ENCODE measurements at regions not wholly inside any gene's neighbourhood (a gene's known extent, or its start where the extent isn't known, plus 50 kb on each side); places are given as distances from the start of the nearest gene placed in this dataset.
"Not testable (repeated sequence)": the region's sequence is repeated elsewhere in the genome, so short reads cannot be mapped to it uniquely, and the experiment has no call there.

DNA sequence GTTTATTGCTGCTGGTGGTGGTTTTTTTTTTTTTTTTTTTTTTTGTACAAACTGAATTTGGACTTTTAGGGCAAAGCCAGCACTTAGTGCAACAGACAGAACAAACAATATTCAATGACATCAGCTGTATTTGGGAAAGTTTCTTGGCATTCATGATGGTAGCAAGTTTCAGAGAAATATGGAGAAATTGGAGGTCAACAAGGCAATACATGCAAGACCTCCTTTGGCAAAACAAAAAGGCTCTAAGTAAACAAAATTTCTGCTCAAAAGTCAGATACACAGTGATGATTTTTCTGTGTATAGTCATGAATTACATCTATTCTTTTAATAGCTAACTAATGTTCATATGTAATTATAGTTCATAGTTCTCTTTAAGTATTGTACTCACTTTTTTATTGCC, 612.5 kb upstream of the LUZP2 start:
- Histone ChIP-seq H3K27ac (ENCODE audit: low read length) (no peak overlapping the region), H3K9me3 (ENCODE audit: control insufficient read depth in 2 of 2, low read length in 2 of 2) (no peaks in the 10 kb centered on the region), H3K9ac (ENCODE audit: low read length in 2 of 2) (no peak overlapping the region), H3K36me3 (ENCODE audit: control insufficient read depth in 2 of 2, insufficient read depth in 2 of 2, low read length in 2 of 2) (no peaks in the 10 kb centered on the region), H3K4me3 (ENCODE audit: low read length in 2 of 2) (no peak overlapping the region), H3K4me1 (ENCODE audit: control insufficient read depth, insufficient read depth, low read length) (no peaks in the 10 kb centered on the region), H3K27me3 (ENCODE audit: control insufficient read depth in 1 of 2, insufficient read depth in 2 of 2, low read length in 2 of 2) (no peaks in the 10 kb centered on the region)

GRCh38 chr11:23885801-23886200, 611.1 kb upstream of the LUZP2 start:
- H3K9me3 ChIP-seq (ENCODE audit: control insufficient read depth in 2 of 2, low read length in 2 of 2): no peaks in the 10 kb centered on the region
- H3K27me3 ChIP-seq (ENCODE audit: control insufficient read depth in 1 of 2, insufficient read depth in 2 of 2, low read length in 2 of 2): no peaks in the 10 kb centered on the region
- H3K4me3 ChIP-seq (ENCODE audit: low read length in 2 of 2): no peak overlapping the region
- H3K4me1 ChIP-seq (ENCODE audit: control insufficient read depth, insufficient read depth, low read length): no peaks in the 10 kb centered on the region
- no peak overlapping the region for H3K27ac ChIP-seq (ENCODE audit: low read length)
- H3K9ac ChIP-seq (ENCODE audit: low read length in 2 of 2): no peak overlapping the region
- H3K36me3 ChIP-seq (ENCODE audit: control insufficient read depth in 2 of 2, insufficient read depth in 2 of 2, low read length in 2 of 2): no peaks in the 10 kb centered on the region

DNA sequence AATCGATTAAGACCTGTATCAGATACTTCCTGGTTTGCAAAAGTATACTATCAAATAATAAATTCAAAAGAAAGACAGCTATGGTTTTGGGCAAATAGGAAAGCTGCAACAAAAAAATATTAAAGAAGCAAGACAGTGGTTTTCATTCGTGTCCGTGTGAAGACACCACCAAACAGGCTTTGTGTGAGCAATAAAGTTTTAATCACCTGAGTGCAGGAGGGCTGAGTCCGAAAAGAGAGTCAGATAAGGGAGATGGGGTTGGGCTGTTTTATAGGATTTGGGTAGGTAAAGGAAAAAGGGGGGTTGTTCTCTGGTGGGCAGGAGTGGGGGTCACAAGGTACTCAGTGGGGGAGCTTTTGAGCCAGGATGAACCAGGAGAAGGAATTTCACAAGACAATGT, 609.7 kb upstream of the LUZP2 start:
- not testable (repeated sequence) for H3K9ac ChIP-seq (ENCODE audit: low read length in 2 of 2); H3K36me3 ChIP-seq (ENCODE audit: control insufficient read depth in 2 of 2, insufficient read depth in 2 of 2, low read length in 2 of 2); H3K27me3 ChIP-seq (ENCODE audit: control insufficient read depth in 1 of 2, insufficient read depth in 2 of 2, low read length in 2 of 2); H3K9me3 ChIP-seq (ENCODE audit: control insufficient read depth in 2 of 2, low read length in 2 of 2); H3K27ac ChIP-seq (ENCODE audit: low read length); H3K4me1 ChIP-seq (ENCODE audit: control insufficient read depth, insufficient read depth, low read length); H3K4me3 ChIP-seq (ENCODE audit: low read length in 2 of 2)

- Histone ChIP-seq H3K4me1 (ENCODE audit: control insufficient read depth, insufficient read depth, low read length) (no peaks in the 10 kb centered on the region), H3K27me3 (ENCODE audit: control insufficient read depth in 1 of 2, insufficient read depth in 2 of 2, low read length in 2 of 2) (no peaks in the 10 kb centered on the region), H3K9ac (ENCODE audit: low read length in 2 of 2) (no peak overlapping the region), H3K36me3 (ENCODE audit: control insufficient read depth in 2 of 2, insufficient read depth in 2 of 2, low read length in 2 of 2) (no peaks in the 10 kb centered on the region), H3K4me3 (ENCODE audit: low read length in 2 of 2) (no peak overlapping the region), H3K9me3 (ENCODE audit: control insufficient read depth in 2 of 2, low read length in 2 of 2) (no peaks in the 10 kb centered on the region), H3K27ac (ENCODE audit: low read length) (no peak overlapping the region)
Observed at GRCh38 chr11:23893126-23893525, 603.7 kb upstream of the LUZP2 start.

GRCh38 chr11:23897453-23898286, 599.2 kb upstream of the LUZP2 start:
- Histone ChIP-seq H3K36me3 (ENCODE audit: control insufficient read depth in 2 of 2, insufficient read depth in 2 of 2, low read length in 2 of 2) (no peaks in the 10 kb centered on the region), H3K27me3 (ENCODE audit: control insufficient read depth in 1 of 2, insufficient read depth in 2 of 2, low read length in 2 of 2) (no peaks in the 10 kb centered on the region), H3K4me1 (ENCODE audit: control insufficient read depth, insufficient read depth, low read length) (no peaks in the 10 kb centered on the region), H3K4me3 (ENCODE audit: low read length in 2 of 2) (no peak overlapping the region), H3K9ac (ENCODE audit: low read length in 2 of 2) (no peak overlapping the region), H3K27ac (ENCODE audit: low read length) (no peak overlapping the region), H3K9me3 (ENCODE audit: control insufficient read depth in 2 of 2, low read length in 2 of 2) (no peaks in the 10 kb centered on the region)

DNA sequence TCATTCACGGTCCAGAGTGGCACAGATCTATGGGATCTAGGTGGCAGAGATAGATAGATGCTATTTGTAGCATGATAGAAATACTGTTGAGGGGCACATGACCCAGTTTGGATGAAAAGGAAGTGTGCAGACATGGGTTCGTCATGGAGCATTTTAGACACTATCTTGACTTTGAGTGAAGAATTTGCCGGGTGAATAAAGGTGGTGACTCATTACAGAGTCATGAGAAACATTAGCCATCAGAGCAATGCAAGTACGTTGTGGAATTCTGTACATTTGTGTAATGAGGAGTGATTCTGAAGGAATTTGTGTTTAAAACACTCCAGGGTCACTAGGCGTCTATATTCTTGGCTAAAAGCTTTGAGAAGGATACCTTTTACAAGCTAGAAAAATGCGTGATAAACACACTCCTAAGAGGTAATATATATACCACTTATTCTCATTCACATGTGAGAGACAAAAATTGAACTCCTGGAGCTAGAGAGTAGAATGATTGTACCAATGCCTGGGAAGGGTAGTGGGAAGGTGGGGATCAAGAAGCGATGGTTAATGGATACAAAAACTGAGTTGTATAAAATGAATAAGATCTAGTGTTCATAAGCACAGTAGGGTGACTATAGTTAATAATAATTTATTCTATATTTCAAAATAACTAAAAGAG, 593.7 kb upstream of the LUZP2 start:
- Histone ChIP-seq H3K9me3 (ENCODE audit: control insufficient read depth in 2 of 2, low read length in 2 of 2) (no peaks in the 10 kb centered on the region), H3K4me1 (ENCODE audit: control insufficient read depth, insufficient read depth, low read length) (no peaks in the 10 kb centered on the region), H3K36me3 (ENCODE audit: control insufficient read depth in 2 of 2, insufficient read depth in 2 of 2, low read length in 2 of 2) (no peaks in the 10 kb centered on the region), H3K27ac (ENCODE audit: low read length) (no peak overlapping the region), H3K27me3 (ENCODE audit: control insufficient read depth in 1 of 2, insufficient read depth in 2 of 2, low read length in 2 of 2) (no peaks in the 10 kb centered on the region), H3K4me3 (ENCODE audit: low read length in 2 of 2) (no peak overlapping the region), H3K9ac (ENCODE audit: low read length in 2 of 2) (no peak overlapping the region)

DNA sequence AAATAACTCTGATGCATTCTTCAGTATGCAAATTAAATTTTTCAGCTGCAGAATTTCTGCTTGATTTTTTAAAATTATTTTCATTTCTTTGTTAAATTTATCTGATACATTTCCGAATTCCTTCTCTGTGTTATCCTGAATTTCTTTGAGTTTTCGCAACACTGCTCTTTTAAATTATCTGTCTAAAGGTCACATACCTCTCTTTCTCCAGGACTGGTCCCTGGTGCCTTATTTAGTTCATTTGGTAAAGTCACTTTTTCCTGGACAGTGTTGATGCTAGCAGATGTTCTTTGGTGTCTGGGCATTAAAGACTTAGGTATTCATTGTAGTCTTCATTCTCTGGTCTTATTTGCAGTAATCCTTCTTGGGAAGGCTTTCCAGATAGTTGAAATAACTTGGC, 577.4 kb upstream of the LUZP2 start:
- Histone ChIP-seq H3K4me1 (ENCODE audit: control insufficient read depth, insufficient read depth, low read length) (no peaks in the 10 kb centered on the region), H3K36me3 (ENCODE audit: control insufficient read depth in 2 of 2, insufficient read depth in 2 of 2, low read length in 2 of 2) (no peaks in the 10 kb centered on the region), H3K9ac (ENCODE audit: low read length in 2 of 2) (no peak overlapping the region), H3K27ac (ENCODE audit: low read length) (no peak overlapping the region), H3K9me3 (ENCODE audit: control insufficient read depth in 2 of 2, low read length in 2 of 2) (no peaks in the 10 kb centered on the region), H3K4me3 (ENCODE audit: low read length in 2 of 2) (no peak overlapping the region), H3K27me3 (ENCODE audit: control insufficient read depth in 1 of 2, insufficient read depth in 2 of 2, low read length in 2 of 2) (no peaks in the 10 kb centered on the region)

DNA sequence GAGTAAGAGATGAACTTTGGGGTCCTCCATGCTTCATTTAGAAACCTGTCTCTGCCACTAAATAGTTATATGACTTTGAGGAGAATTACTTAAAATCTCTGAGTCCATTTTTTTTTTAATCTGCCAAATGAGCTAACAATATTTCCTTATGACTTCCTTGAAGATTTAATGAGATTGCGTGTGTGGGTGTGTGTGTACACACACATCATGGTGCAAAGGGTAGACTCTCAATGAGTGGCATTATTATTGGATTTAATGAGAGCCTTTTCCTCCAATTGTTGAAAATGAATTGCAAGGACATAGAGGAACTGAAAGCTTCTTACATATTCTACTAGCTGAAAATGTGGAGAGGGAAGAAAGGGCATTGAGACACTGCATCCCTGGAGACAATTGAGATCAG, 573.5 kb upstream of the LUZP2 start:
- no peaks in the 10 kb centered on the region for H3K4me1 ChIP-seq (ENCODE audit: control insufficient read depth, insufficient read depth, low read length)
- H3K36me3 ChIP-seq (ENCODE audit: control insufficient read depth in 2 of 2, insufficient read depth in 2 of 2, low read length in 2 of 2): no peaks in the 10 kb centered on the region
- no peak overlapping the region for H3K27ac ChIP-seq (ENCODE audit: low read length)
- no peak overlapping the region for H3K4me3 ChIP-seq (ENCODE audit: low read length in 2 of 2)
- H3K9ac ChIP-seq (ENCODE audit: low read length in 2 of 2): no peak overlapping the region
- H3K27me3 ChIP-seq (ENCODE audit: control insufficient read depth in 1 of 2, insufficient read depth in 2 of 2, low read length in 2 of 2): no peaks in the 10 kb centered on the region
- H3K9me3 ChIP-seq (ENCODE audit: control insufficient read depth in 2 of 2, low read length in 2 of 2): no peaks in the 10 kb centered on the region

DNA sequence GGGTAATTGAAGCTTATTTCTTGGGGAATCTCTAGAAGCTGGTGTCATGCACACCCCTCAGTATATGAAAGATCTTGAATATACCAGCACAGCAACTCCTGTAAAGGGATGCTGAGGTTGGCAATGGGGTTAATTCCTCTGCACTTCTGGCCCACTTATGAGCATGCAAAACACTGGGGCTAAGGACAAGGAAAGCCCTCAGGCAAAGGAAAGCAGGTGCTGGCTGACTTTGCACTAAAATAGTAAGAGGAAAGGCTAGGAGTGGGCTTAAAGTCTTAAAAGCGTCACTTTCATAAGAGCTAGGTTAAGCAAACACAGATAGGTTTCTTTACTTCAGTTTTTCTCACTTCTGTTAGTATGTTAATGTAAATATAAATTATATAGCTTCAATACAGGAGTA, 572.6 kb upstream of the LUZP2 start:
- H3K4me1 ChIP-seq (ENCODE audit: control insufficient read depth, insufficient read depth, low read length): no peaks in the 10 kb centered on the region
- H3K27ac ChIP-seq (ENCODE audit: low read length): no peak overlapping the region
- H3K27me3 ChIP-seq (ENCODE audit: control insufficient read depth in 1 of 2, insufficient read depth in 2 of 2, low read length in 2 of 2): no peaks in the 10 kb centered on the region
- no peaks in the 10 kb centered on the region for H3K36me3 ChIP-seq (ENCODE audit: control insufficient read depth in 2 of 2, insufficient read depth in 2 of 2, low read length in 2 of 2)
- no peak overlapping the region for H3K4me3 ChIP-seq (ENCODE audit: low read length in 2 of 2)
- H3K9me3 ChIP-seq (ENCODE audit: control insufficient read depth in 2 of 2, low read length in 2 of 2): no peaks in the 10 kb centered on the region
- H3K9ac ChIP-seq (ENCODE audit: low read length in 2 of 2): no peak overlapping the region

GRCh38 chr11:23931443-23931842, 565.4 kb upstream of the LUZP2 start:
- Histone ChIP-seq H3K36me3 (ENCODE audit: control insufficient read depth in 2 of 2, insufficient read depth in 2 of 2, low read length in 2 of 2) (no peaks in the 10 kb centered on the region), H3K27ac (ENCODE audit: low read length) (no peak overlapping the region), H3K4me3 (ENCODE audit: low read length in 2 of 2) (no peak overlapping the region), H3K27me3 (ENCODE audit: control insufficient read depth in 1 of 2, insufficient read depth in 2 of 2, low read length in 2 of 2) (no peaks in the 10 kb centered on the region), H3K9ac (ENCODE audit: low read length in 2 of 2) (no peak overlapping the region), H3K9me3 (ENCODE audit: control insufficient read depth in 2 of 2, low read length in 2 of 2) (no peaks in the 10 kb centered on the region), H3K4me1 (ENCODE audit: control insufficient read depth, insufficient read depth, low read length) (no peaks in the 10 kb centered on the region)

- Histone ChIP-seq H3K27ac (ENCODE audit: low read length) (no peak overlapping the region), H3K4me1 (ENCODE audit: control insufficient read depth, insufficient read depth, low read length) (no peaks in the 10 kb centered on the region), H3K36me3 (ENCODE audit: control insufficient read depth in 2 of 2, insufficient read depth in 2 of 2, low read length in 2 of 2) (no peaks in the 10 kb centered on the region), H3K27me3 (ENCODE audit: control insufficient read depth in 1 of 2, insufficient read depth in 2 of 2, low read length in 2 of 2) (no peaks in the 10 kb centered on the region), H3K9me3 (ENCODE audit: control insufficient read depth in 2 of 2, low read length in 2 of 2) (no peaks in the 10 kb centered on the region), H3K9ac (ENCODE audit: low read length in 2 of 2) (no peak overlapping the region), H3K4me3 (ENCODE audit: low read length in 2 of 2) (no peak overlapping the region)
Observed at GRCh38 chr11:23932485-23932898, 564.4 kb upstream of the LUZP2 start.

Measured in stomach smooth muscle (tissue), 2 donors.